Heart left ventricle (tissue), 13 donors: ENCODE measurements at regions not wholly inside any gene's neighbourhood (a gene's known extent, or its start where the extent isn't known, plus 50 kb on each side); places are given as distances from the start of the nearest gene placed in this dataset.

Experiments used
- POLR2A ChIP-seq, 2 donors: fragments of 450-650 bp; IDR thresholded peaks; one replicate each; pipeline ENCODE4 v1.6.1; 2017; ENCODE audit warnings: antibody characterized with exemption in 2 of 2, mild to moderate bottlenecking in 2 of 2, moderate library complexity in 2 of 2
- TF ChIP-seq, protein P1 (sequence below), 12 donors: fragments of 200-600 bp; sonication (generic) in 4 of 12; IDR thresholded peaks; one replicate each; pipeline versions ENCODE4 v1.5.0 to v1.8.0; 2018 to 2022; ENCODE audit warnings: antibody characterized with exemption in 12 of 12, mild to moderate bottlenecking in 5 of 12
- donor health status: ischemic (EF 13 %, LVEDD 7.1; RV severe dilation, severe dysfunction).
- donor health status: DM: no; HTN: yes; CAD: no.
- donor health status: DM: no; HTN: no; CAD: no.
- donor health status: ischemic (EF 25% LVEDD 6.9; RV normal size, moderate dysfunction).
- donor health status: ischemic (EF 25% LVEDD 5.7; RV mildly dilated, moderate dysfunction).
- donor health status: ischemic (EF 35%, LVEDD 5.7; RV mildly dilated, moderate dysfunction).
- donor health status: nonischemic (EF 11% LVEDD 7.7; RV severe dilation, severe dysfunction).
- donor health status: DM: yes; HTN: yes; CAD: no.
- donor health status: PGD.
- donor health status: ischemic (EF 29% LVEDD 5.4; RV normal size, mild dysfunction).
- donor health status: nonischemic (EF 23%, LVEDD 6.1; RV moderate dilation, normal function).

DNA sequence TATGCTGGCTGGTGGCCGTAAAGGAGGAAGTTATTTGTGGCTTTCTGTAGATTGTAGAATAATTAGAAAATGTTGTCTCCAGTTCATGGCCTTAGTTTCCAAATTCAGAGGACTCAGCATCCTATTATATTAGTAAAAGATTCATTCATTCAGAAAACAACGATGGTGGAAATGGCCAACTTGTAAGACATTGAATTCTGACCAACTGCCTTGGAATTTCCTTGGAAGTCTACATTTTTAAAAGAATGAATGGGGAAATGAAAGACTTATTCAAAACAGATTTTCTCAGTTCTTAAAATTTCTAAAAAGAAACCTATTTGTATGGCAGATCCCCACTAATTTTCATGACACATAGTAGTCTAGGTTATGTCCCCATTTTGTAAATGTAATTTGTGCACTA, 561.5 kb downstream of the ANKRD50 start:
- TF ChIP-seq, protein P1, sequence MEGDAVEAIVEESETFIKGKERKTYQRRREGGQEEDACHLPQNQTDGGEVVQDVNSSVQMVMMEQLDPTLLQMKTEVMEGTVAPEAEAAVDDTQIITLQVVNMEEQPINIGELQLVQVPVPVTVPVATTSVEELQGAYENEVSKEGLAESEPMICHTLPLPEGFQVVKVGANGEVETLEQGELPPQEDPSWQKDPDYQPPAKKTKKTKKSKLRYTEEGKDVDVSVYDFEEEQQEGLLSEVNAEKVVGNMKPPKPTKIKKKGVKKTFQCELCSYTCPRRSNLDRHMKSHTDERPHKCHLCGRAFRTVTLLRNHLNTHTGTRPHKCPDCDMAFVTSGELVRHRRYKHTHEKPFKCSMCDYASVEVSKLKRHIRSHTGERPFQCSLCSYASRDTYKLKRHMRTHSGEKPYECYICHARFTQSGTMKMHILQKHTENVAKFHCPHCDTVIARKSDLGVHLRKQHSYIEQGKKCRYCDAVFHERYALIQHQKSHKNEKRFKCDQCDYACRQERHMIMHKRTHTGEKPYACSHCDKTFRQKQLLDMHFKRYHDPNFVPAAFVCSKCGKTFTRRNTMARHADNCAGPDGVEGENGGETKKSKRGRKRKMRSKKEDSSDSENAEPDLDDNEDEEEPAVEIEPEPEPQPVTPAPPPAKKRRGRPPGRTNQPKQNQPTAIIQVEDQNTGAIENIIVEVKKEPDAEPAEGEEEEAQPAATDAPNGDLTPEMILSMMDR (IDR thresholded peaks at IDR 0.05) = no peak
- no peak for TF ChIP-seq POLR2A (IDR thresholded peaks at IDR 0.05)
